Calu3 (cell line): ENCODE measurements at regions not wholly inside any gene's neighbourhood (a gene's known extent, or its start where the extent isn't known, plus 50 kb on each side); places are given as distances from the start of the nearest gene placed in this dataset.

Experiments used
- BruUV-seq: library from RNA; stranded (reverse); fragments of 400-500 nt; replicated peaks from 2 replicates; lab custom pipeline; 2021; lab: Mats Ljungman, UMichigan
- CTCF ChIA-PET: fragments of 300-600 bp; sonication (Branson Sonifier 250); formaldehyde crosslinking; loops from one replicate; lab custom pipeline; 2022; ENCODE audit warnings: antibody characterized with exemption; lab: Charles Lee
- DNase-seq: peaks from one replicate; pipeline ENCODE4 v3.0.0; 2022
- H3K27ac Mint-ChIP-seq: one replicate; pipeline ENCODE4 v1.8.0; 2022; ENCODE audit warnings: mixed read lengths; ENCODE audit not compliant: unreplicated experiment
- H3K27me3 Mint-ChIP-seq: one replicate; pipeline ENCODE4 v1.8.0; 2022; ENCODE audit warnings: mixed read lengths; ENCODE audit not compliant: unreplicated experiment
- H3K36me3 Mint-ChIP-seq: one replicate; pipeline ENCODE4 v1.8.0; 2022; ENCODE audit warnings: mild to moderate bottlenecking, moderate library complexity, mixed read lengths; ENCODE audit not compliant: insufficient read depth, unreplicated experiment
- H3K4me1 Mint-ChIP-seq: one replicate; pipeline ENCODE4 v1.8.0; 2022; ENCODE audit warnings: mild to moderate bottlenecking, low read depth, mixed read lengths; ENCODE audit not compliant: unreplicated experiment
- H3K4me3 Mint-ChIP-seq: one replicate; pipeline ENCODE4 v1.8.0; 2022; ENCODE audit warnings: mild to moderate bottlenecking, low read depth, moderate library complexity, mixed read lengths; ENCODE audit not compliant: unreplicated experiment
- H3K9me3 Mint-ChIP-seq: one replicate; pipeline ENCODE4 v1.8.0; 2022; ENCODE audit warnings: low read depth, mixed read lengths; ENCODE audit not compliant: unreplicated experiment
- CTCF ChIP-seq: fragments of 200-600 bp; IDR thresholded peaks from one replicate; pipeline ENCODE4 v1.8.0; 2022; ENCODE audit warnings: antibody characterized with exemption; ENCODE audit not compliant: unreplicated experiment
- intact Hi-C: fragments of 100-400 bp; cut with micrococcal nuclease; formaldehyde crosslinking; loops from one replicate; pipeline ENCODE4 v1.10.0; 2022; ENCODE audit not compliant: unreplicated experiment

GRCh38 chr3:96259299-96259698 is 555.1 kb upstream of the EPHA6 start:
- no peak for DNase-seq
- H3K4me1 Mint-ChIP-seq: no peaks in the 10 kb centered on the region
- peaks cover 6% of the 10 kb centered on the region for H3K9me3 Mint-ChIP-seq
- H3K27me3 Mint-ChIP-seq: no peaks in the 10 kb centered on the region
- no peaks in the 10 kb centered on the region for H3K36me3 Mint-ChIP-seq
- TF ChIP-seq CTCF: no peak
- H3K27ac Mint-ChIP-seq: no peak overlapping the region
- no peak overlapping the region for H3K4me3 Mint-ChIP-seq
- intact Hi-C loops: no loop called here
- BruUV-seq: no TSS peak
- CTCF ChIA-PET: no interaction called here

- H3K9me3 Mint-ChIP-seq: peaks cover 3% of the 10 kb centered on the region
- H3K36me3 Mint-ChIP-seq: no peaks in the 10 kb centered on the region
- H3K4me3 Mint-ChIP-seq: no peak overlapping the region
- intact Hi-C loops: no loop called here
- no peak for DNase-seq
- H3K27ac Mint-ChIP-seq: no peak overlapping the region
- no TSS peak for BruUV-seq
- peaks cover 23% of the 10 kb centered on the region for H3K4me1 Mint-ChIP-seq
- H3K27me3 Mint-ChIP-seq: no peaks in the 10 kb centered on the region
- TF ChIP-seq CTCF: no peak
- CTCF ChIA-PET: no interaction called here
These were observed 549.7 kb upstream of the EPHA6 start for GRCh38 chr3:96264701-96265100.

- H3K4me3 Mint-ChIP-seq: no peak overlapping the region
- peak overlapping the region; percentile 57 for H3K27ac Mint-ChIP-seq
- H3K27me3 Mint-ChIP-seq: no peaks in the 10 kb centered on the region
- DNase-seq: peak; percentile 44
- H3K36me3 Mint-ChIP-seq: no peaks in the 10 kb centered on the region
- TF ChIP-seq CTCF: no peak
- BruUV-seq: no TSS peak
- peaks cover 23% of the 10 kb centered on the region for H3K4me1 Mint-ChIP-seq
- intact Hi-C loops: no loop called here
- CTCF ChIA-PET: no interaction called here
- peaks cover under 1% of the 10 kb centered on the region for H3K9me3 Mint-ChIP-seq
These were observed 547.8 kb upstream of the EPHA6 start for GRCh38 chr3:96266395-96267190.

GRCh38 chr3:96267577-96267976 is 546.8 kb upstream of the EPHA6 start:
- no peaks in the 10 kb centered on the region for H3K36me3 Mint-ChIP-seq

More at GRCh38 chr3:96267577-96267976, 546.8 kb upstream of the EPHA6 start:
- CTCF ChIA-PET: no interaction called here
- BruUV-seq: no TSS peak
- H3K4me3 Mint-ChIP-seq: peak overlapping the region; percentile 8
- intact Hi-C loops: no loop called here
- no peaks in the 10 kb centered on the region for H3K27me3 Mint-ChIP-seq
- peak overlapping the region; percentile 57 for H3K27ac Mint-ChIP-seq
- TF ChIP-seq CTCF: no peak
- H3K4me1 Mint-ChIP-seq: peaks cover 23% of the 10 kb centered on the region
- DNase-seq: peak; percentile 14
- no peaks in the 10 kb centered on the region for H3K9me3 Mint-ChIP-seq
